GM13977 (cell line): ENCODE measurements at regions not wholly inside any gene's neighbourhood (a gene's known extent, or its start where the extent isn't known, plus 50 kb on each side); places are given as distances from the start of the nearest gene placed in this dataset.

Source experiments
- DNase-seq: peaks from one replicate; pipeline ENCODE4 v3.0.0; 2012; ENCODE audit warnings: low spot score
- CTCF ChIP-seq: IDR thresholded peaks from 2 replicates; pipeline ENCODE4 v1.5.1; 2012; ENCODE audit warnings: mild to moderate bottlenecking, control low read depth; ENCODE audit not compliant: insufficient read depth; ENCODE audit errors: extremely low read depth, missing control alignments
- in situ Hi-C: fragments of 300-500 bp; cut with MboI; formaldehyde crosslinking; loops from one replicate; pipeline ENCODE4 v1.12.0; 2022; ENCODE audit warnings: low sequenced_read_pairs, low pct_unique_long_range_greater_than_20kb, mixed read lengths, inconsistent platforms; ENCODE audit not compliant: unreplicated experiment

- no peak for TF ChIP-seq CTCF
- in situ Hi-C loops, result no loop called here
Observed at GRCh38 chr6:149234051-149234962, 83.2 kb upstream of the TAB2 start.

GRCh38 chr6:149235130-149235561 lies 82.4 kb upstream of the TAB2 start:
- in situ Hi-C loops, result no loop called here

More at GRCh38 chr6:149234051-149234962, 83.2 kb upstream of the TAB2 start:
- no peak for DNase-seq

GRCh38 chr6:149236589-149236988 lies 80.9 kb upstream of the TAB2 start:
- DNase-seq, result no peak
- TF ChIP-seq CTCF, result no peak
- in situ Hi-C loops, result no loop called here

More at GRCh38 chr6:149235130-149235561, 82.4 kb upstream of the TAB2 start:
- DNase-seq, result peak; percentile 59
- no peak for TF ChIP-seq CTCF

GRCh38 chr6:149237464-149237863 lies 80.0 kb upstream of the TAB2 start:
- TF ChIP-seq CTCF, result no peak
- no peak for DNase-seq
- in situ Hi-C loops, result no loop called here

- in situ Hi-C loops, result no loop called here
- TF ChIP-seq CTCF, result no peak
- DNase-seq, result no peak
Observed at GRCh38 chr6:149239573-149240209, 77.8 kb upstream of the TAB2 start.

GRCh38 chr6:149242883-149243282 lies 74.6 kb upstream of the TAB2 start:
- no peak for DNase-seq
- in situ Hi-C loops, result no loop called here
- no peak for TF ChIP-seq CTCF
